ENCODE measurements at regions not wholly inside any gene's neighbourhood (a gene's known extent, or its start where the extent isn't known, plus 50 kb on each side); places are given as distances from the start of the nearest gene placed in this dataset.
A peak's percentile ranks its signal among the peaks of the same experiment; 100 is the strongest.

DNA sequence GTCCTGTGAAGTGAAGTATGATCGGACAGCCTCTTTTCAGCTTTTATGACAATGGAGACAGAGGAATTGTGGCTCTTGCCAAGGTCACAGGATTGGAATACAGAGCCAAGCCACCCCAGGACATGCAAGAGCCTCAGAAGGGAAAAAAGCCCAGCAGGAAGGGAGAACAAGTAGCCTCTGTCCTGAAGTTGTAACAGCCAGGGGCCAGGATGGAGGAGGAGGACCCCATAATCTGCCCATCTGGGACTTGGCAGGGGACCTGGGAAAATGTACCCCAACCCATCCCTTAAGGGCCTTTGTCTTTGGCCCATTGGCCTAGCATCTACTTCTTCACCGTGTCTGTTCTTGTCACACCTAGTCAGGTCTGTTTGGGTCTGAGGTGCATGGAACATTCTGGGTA, 60.4 kb upstream of the POLG start:
- H3K9me3 ChIP-seq (ENCODE audit: control insufficient read depth, low read length), result no peaks in the 10 kb centered on the region
- no peak overlapping the region for H3K27ac ChIP-seq (ENCODE audit: low read depth in 1 of 2, low read length in 2 of 2)
- H3K4me3 ChIP-seq (ENCODE audit: low read length in 2 of 2), result no peak overlapping the region
- H3K4me1 ChIP-seq (ENCODE audit: control insufficient read depth in 1 of 2, insufficient read depth in 2 of 2, low read length in 2 of 2), result no peaks in the 10 kb centered on the region
- DNase-seq (no peak), ATAC-seq (ENCODE audit: low FRiP score) (no peak)
- WGBS, 2 donors, result 58 to 64% methylated on average over 2 of the region's 2 CpGs
- intact Hi-C loops (cut with DNase I), result no loop called here
- H3K36me3 ChIP-seq (ENCODE audit: control insufficient read depth in 1 of 2, insufficient read depth in 2 of 2, low read length in 1 of 2), result no peaks in the 10 kb centered on the region
- no peaks in the 10 kb centered on the region for H3K27me3 ChIP-seq (ENCODE audit: control insufficient read depth in 1 of 2, insufficient read depth in 2 of 2, low read length in 1 of 2)

DNA sequence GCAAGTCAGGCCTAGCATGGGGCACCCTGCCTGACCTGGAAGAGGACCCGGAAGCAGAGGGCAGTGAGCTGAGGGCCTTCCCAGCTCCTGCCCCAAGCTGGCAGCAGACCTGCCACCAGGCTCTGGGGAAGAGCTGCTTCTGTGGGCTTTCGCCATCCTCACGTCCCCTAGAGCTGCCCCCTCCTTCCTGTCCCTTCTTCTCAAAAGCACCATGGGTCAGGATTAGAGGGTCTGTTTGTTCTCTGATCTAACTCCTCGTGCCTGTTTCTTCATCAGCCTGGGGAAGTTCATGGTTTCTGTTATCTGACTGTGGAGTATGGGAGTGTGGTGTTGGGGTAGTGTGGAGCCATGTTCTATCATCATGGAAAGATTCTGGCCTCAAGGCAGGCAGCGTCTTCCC, 58.4 kb upstream of the POLG start:
- ATAC-seq (ENCODE audit: low FRiP score), result no peak

DNA sequence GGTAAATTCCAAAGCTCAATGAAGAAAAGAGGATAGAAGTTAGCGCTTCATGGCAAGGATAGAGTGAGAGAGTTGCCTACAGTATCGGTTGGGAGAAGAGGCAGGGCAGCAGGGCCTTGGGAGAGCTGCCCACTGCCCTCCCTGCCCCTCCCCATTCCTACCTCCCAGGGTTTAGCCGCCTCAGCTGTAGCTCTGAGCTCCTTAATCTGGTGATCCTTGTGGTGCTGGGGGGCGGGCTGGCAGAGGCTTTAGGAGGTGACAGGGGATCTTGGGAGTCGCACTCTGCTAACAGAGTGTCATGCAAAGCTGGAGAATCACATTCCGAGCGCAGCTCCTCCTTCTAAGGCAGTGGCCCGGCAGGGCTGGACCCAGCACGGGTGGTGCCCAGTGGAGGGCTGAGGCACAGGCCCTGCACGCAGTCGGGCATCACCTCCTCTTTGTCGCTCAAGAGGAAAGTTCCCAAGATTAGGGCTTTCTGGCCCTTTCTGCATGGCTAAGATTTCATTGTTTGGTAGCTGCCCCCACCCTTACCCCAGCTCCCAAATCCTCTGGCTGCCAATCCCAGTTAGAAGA, 57.1 kb upstream of the POLG start:
- H3K4me3 ChIP-seq (ENCODE audit: low read length in 2 of 2), result no peak overlapping the region
- ATAC-seq (ENCODE audit: low FRiP score), result no peak
- intact Hi-C loops (cut with DNase I), result no loop called here
- peak in 1 of 2 donors; percentile 51 for DNase-seq
- H3K27me3 ChIP-seq (ENCODE audit: control insufficient read depth in 1 of 2, insufficient read depth in 2 of 2, low read length in 1 of 2), result no peaks in the 10 kb centered on the region
- 44 to 54% methylated on average over 12 of the region's 12 CpGs for WGBS, 2 donors
- H3K36me3 ChIP-seq (ENCODE audit: control insufficient read depth in 1 of 2, insufficient read depth in 2 of 2, low read length in 1 of 2), result no peaks in the 10 kb centered on the region
- no peaks in the 10 kb centered on the region for H3K9me3 ChIP-seq (ENCODE audit: control insufficient read depth, low read length)
- H3K4me1 ChIP-seq (ENCODE audit: control insufficient read depth in 1 of 2, insufficient read depth in 2 of 2, low read length in 2 of 2), result no peaks in the 10 kb centered on the region
- H3K27ac ChIP-seq (ENCODE audit: low read depth in 1 of 2, low read length in 2 of 2), result no peak overlapping the region

More for the DNA sequence above, 58.4 kb upstream of the POLG start:
- DNase-seq, result no peak
- no peak overlapping the region for H3K27ac ChIP-seq (ENCODE audit: low read depth in 1 of 2, low read length in 2 of 2)
- H3K36me3 ChIP-seq (ENCODE audit: control insufficient read depth in 1 of 2, insufficient read depth in 2 of 2, low read length in 1 of 2), result no peaks in the 10 kb centered on the region
- H3K4me3 ChIP-seq (ENCODE audit: low read length in 2 of 2), result no peak overlapping the region
- no peaks in the 10 kb centered on the region for H3K4me1 ChIP-seq (ENCODE audit: control insufficient read depth in 1 of 2, insufficient read depth in 2 of 2, low read length in 2 of 2)
- intact Hi-C loops (cut with DNase I), result no loop called here
- 74 to 83% methylated on average over 5 of the region's 5 CpGs for WGBS, 2 donors
- H3K9me3 ChIP-seq (ENCODE audit: control insufficient read depth, low read length), result no peaks in the 10 kb centered on the region
- H3K27me3 ChIP-seq (ENCODE audit: control insufficient read depth in 1 of 2, insufficient read depth in 2 of 2, low read length in 1 of 2), result no peaks in the 10 kb centered on the region

DNA sequence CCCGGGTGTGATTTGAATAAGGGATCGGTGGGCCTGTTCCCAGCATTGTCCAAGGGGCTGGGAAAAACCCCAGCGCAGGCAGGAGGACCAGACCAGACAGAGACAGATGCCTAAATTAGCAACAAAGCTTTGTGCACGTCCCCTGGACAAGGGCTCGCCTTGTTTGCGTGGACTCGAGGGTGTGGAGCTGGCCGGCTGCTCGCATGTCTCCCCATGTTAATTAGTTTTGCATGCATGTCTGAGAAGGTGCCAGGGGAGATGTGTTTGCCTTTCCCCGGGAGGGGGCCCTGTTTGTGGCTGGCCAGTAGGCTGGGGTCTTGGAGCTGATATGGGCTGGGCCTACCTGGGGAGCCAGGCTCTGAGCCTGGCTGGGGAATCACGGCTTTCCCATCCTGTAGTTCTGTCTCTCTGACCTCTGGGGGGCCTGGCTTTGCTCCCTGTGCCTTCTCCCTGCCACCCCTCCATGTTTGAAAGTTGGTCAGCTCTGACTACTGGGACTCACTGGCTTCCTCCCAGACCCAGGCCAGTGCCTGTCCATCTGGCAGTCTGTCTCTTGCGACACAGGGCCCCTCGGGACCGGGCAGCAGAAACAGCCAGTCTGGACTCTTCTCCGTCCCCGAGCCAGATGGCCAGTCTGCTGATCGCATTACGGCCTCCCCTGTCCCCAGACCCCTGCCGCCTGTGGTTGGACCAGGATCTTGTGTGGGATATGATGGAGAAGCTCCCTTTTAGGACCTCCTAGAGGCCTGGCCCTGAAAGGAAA, 55.4 kb upstream of the POLG start:
- peak in 1 of 2 donors; percentile 60 for DNase-seq

DNA sequence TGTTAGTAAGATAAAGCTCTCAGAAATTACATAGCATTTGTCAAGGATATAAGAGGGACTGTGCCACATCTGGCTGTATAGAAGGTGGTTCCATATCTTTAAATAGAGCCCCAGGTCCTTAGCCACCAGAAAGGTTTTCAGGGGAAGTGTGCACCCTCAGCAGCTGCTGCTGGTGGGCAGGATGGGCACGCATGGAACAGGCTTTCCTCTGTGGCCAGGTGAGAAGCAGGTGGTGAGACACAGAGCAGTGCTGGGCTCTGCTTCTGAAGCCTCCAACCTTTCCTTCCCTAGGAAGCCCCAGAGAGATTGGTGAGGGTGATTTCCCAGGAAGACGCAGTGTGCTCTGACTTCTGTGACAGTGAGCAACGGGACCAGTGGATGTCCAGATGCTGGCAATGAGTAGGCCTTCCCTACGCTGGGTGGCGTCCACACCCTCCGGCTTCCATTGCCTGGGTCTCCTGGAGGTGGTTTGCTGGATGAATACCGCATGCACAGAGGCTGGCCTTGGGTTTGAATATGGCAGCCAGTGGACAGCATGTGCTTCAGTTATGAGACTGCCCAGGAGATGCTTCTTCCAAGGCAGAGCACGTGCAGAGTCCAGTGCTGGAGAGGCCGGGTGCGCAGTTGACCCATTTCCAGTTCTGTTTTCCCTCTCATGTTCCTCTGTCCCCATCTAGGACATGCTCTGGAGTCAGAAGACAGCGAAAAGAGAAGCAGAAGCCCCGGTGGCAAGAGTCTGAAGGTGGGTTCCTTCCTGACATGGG, 52.7 kb upstream of the POLG start:
- no peak for ATAC-seq (ENCODE audit: low FRiP score)
- intact Hi-C loops (cut with DNase I), result no loop called here

More for the DNA sequence above, 55.4 kb upstream of the POLG start:
- Histone ChIP-seq H3K27ac (ENCODE audit: low read depth in 1 of 2, low read length in 2 of 2) (no peak overlapping the region), H3K4me3 (ENCODE audit: low read length in 2 of 2) (no peak overlapping the region), H3K4me1 (ENCODE audit: control insufficient read depth in 1 of 2, insufficient read depth in 2 of 2, low read length in 2 of 2) (no peaks in the 10 kb centered on the region), H3K27me3 (ENCODE audit: control insufficient read depth in 1 of 2, insufficient read depth in 2 of 2, low read length in 1 of 2) (no peaks in the 10 kb centered on the region), H3K9me3 (ENCODE audit: control insufficient read depth, low read length) (no peaks in the 10 kb centered on the region), H3K36me3 (ENCODE audit: control insufficient read depth in 1 of 2, insufficient read depth in 2 of 2, low read length in 1 of 2) (no peaks in the 10 kb centered on the region)
- intact Hi-C loops (cut with DNase I), result no loop called here
- ATAC-seq (ENCODE audit: low FRiP score), result no peak
- WGBS, 2 donors, result 71 to 83% methylated on average over 19 of the region's 19 CpGs

DNA sequence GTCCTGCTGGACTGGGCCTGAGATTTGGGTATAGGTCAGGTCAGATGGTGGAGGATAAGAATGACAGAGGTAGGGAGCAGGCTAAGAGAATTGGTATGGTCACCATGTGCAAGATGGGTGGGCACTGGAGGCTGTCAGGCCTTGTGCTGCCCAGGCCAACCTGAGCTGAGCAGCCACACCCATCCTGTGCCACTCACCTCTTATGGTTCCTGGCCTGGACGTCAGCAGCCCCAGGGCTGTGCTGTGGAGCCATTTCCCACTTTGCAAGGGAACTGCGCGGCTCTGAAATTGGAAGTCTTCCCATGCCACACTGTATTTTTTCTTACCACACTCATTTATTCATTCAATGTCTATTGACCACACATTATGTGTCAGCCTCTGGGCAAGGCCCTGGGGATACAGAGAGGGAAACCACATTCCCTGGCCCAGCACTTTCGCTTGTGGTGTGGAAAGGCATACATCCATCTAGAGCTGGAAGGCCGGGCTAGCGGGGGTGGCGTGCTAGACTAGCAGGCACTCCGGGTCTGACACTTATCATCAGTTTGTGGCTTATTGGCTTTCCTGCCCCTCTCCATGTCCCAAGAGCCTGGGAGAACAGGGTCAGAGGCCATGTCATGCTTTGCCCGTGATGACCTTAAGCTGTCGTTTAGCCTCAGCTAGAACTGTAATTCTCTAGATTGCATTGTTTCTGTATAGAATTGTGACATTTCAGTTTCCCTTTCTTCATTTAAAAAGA, 51.1 kb upstream of the POLG start:
- Histone ChIP-seq H3K36me3 (ENCODE audit: control insufficient read depth in 1 of 2, insufficient read depth in 2 of 2, low read length in 1 of 2) (no peaks in the 10 kb centered on the region), H3K27ac (ENCODE audit: low read depth in 1 of 2, low read length in 2 of 2) (no peak overlapping the region)

More for the DNA sequence above, 52.7 kb upstream of the POLG start:
- no peak overlapping the region for H3K27ac ChIP-seq (ENCODE audit: low read depth in 1 of 2, low read length in 2 of 2)
- H3K27me3 ChIP-seq (ENCODE audit: control insufficient read depth in 1 of 2, insufficient read depth in 2 of 2, low read length in 1 of 2), result no peaks in the 10 kb centered on the region
- no peaks in the 10 kb centered on the region for H3K9me3 ChIP-seq (ENCODE audit: control insufficient read depth, low read length)
- no peak overlapping the region for H3K4me3 ChIP-seq (ENCODE audit: low read length in 2 of 2)
- H3K36me3 ChIP-seq (ENCODE audit: control insufficient read depth in 1 of 2, insufficient read depth in 2 of 2, low read length in 1 of 2), result no peaks in the 10 kb centered on the region
- H3K4me1 ChIP-seq (ENCODE audit: control insufficient read depth in 1 of 2, insufficient read depth in 2 of 2, low read length in 2 of 2), result no peaks in the 10 kb centered on the region
- peak in 1 of 2 donors; percentile 28 for DNase-seq
- WGBS, 2 donors, result 89 to 90% methylated on average over 12 of the region's 12 CpGs

More for the DNA sequence above, 51.1 kb upstream of the POLG start:
- H3K27me3 ChIP-seq (ENCODE audit: control insufficient read depth in 1 of 2, insufficient read depth in 2 of 2, low read length in 1 of 2), result no peaks in the 10 kb centered on the region
- intact Hi-C loops (cut with DNase I), result no loop called here
- H3K4me1 ChIP-seq (ENCODE audit: control insufficient read depth in 1 of 2, insufficient read depth in 2 of 2, low read length in 2 of 2), result no peaks in the 10 kb centered on the region
- ATAC-seq (ENCODE audit: low FRiP score) (no peak), DNase-seq (peak in 1 of 2 donors; percentile 69)
- 90 to 93% methylated on average over 10 of the region's 10 CpGs for WGBS, 2 donors
- H3K4me3 ChIP-seq (ENCODE audit: low read length in 2 of 2), result no peak overlapping the region
- no peaks in the 10 kb centered on the region for H3K9me3 ChIP-seq (ENCODE audit: control insufficient read depth, low read length)
